Trophoblast cell (in vitro differentiated cells and primary cell): ENCODE measurements at regions not wholly inside any gene's neighbourhood (a gene's known extent, or its start where the extent isn't known, plus 50 kb on each side); places are given as distances from the start of the nearest gene placed in this dataset.

Source experiments
- DNase-seq, 2 donors: peaks; one replicate each; pipeline ENCODE4 v3.0.0-alpha.2; 2016
- H2AFZ ChIP-seq: 2 replicates; pipeline ENCODE4 v1.6.1; 2013; ENCODE audit warnings: low read length, moderate library complexity, mild to moderate bottlenecking; ENCODE audit not compliant: insufficient read depth, poor library complexity
- H2AK5ac ChIP-seq: 2 replicates; pipeline ENCODE4 v1.6.1; 2013; ENCODE audit warnings: mild to moderate bottlenecking, low read length
- H2BK120ac ChIP-seq: 2 replicates; pipeline ENCODE4 v1.6.1; 2013; ENCODE audit warnings: low read length, mild to moderate bottlenecking, moderate library complexity; ENCODE audit not compliant: insufficient read depth, poor library complexity
- H2BK12ac ChIP-seq: 2 replicates; pipeline ENCODE4 v1.6.1; 2013; ENCODE audit warnings: mild to moderate bottlenecking, low read length, moderate library complexity
- H2BK5ac ChIP-seq: 2 replicates; pipeline ENCODE4 v1.6.1; 2013; ENCODE audit warnings: low read length, low read depth, moderate library complexity, mild to moderate bottlenecking; ENCODE audit not compliant: poor library complexity
- H3K14ac ChIP-seq: 2 replicates; pipeline ENCODE4 v1.6.1; 2013; ENCODE audit warnings: mild to moderate bottlenecking, low read length
- H3K18ac ChIP-seq: 2 replicates; pipeline ENCODE4 v1.6.1; 2013; ENCODE audit warnings: mild to moderate bottlenecking, low read length
- H3K23ac ChIP-seq: 2 replicates; pipeline ENCODE4 v1.6.1; 2013; ENCODE audit warnings: low read length
- H3K27ac ChIP-seq: 2 replicates; pipeline ENCODE4 v1.5.1; 2013; ENCODE audit warnings: low read depth, mild to moderate bottlenecking, inconsistent platforms, low read length, moderate library complexity
- H3K27me3 ChIP-seq: 2 replicates; pipeline ENCODE4 v1.6.1; 2013; ENCODE audit warnings: inconsistent platforms, mild to moderate bottlenecking, low read length, moderate library complexity; ENCODE audit not compliant: insufficient read depth
- H3K36me3 ChIP-seq, 2 experiments: 1 replicate in 1 of 2; 2 replicates in 1 of 2; pipeline ENCODE4 v1.6.1; 2013; ENCODE audit warnings: low read length in 2 of 2, mild to moderate bottlenecking in 2 of 2, moderate library complexity in 1 of 2; ENCODE audit not compliant: insufficient read depth in 2 of 2, control insufficient read depth in 1 of 2
- H3K4ac ChIP-seq: 2 replicates; pipeline ENCODE4 v1.6.1; 2013; ENCODE audit warnings: low read depth, mild to moderate bottlenecking, low read length, moderate library complexity
- H3K4me1 ChIP-seq, 2 experiments: 1 replicate in 1 of 2; 2 replicates in 1 of 2; pipeline ENCODE4 v1.6.1; 2013; ENCODE audit warnings: low read length in 2 of 2, mild to moderate bottlenecking in 2 of 2, moderate library complexity in 1 of 2; ENCODE audit not compliant: insufficient read depth in 2 of 2, control insufficient read depth in 1 of 2
- H3K4me2 ChIP-seq: 2 replicates; pipeline ENCODE4 v1.6.1; 2013; ENCODE audit warnings: inconsistent platforms, mild to moderate bottlenecking, low read length, moderate library complexity
- H3K4me3 ChIP-seq: 2 replicates; pipeline ENCODE4 v1.5.1; 2013; ENCODE audit warnings: mild to moderate bottlenecking, low read depth, low read length, inconsistent platforms
- H3K79me1 ChIP-seq: one replicate; pipeline ENCODE4 v1.6.1; 2013; ENCODE audit warnings: low read length
- H3K79me2 ChIP-seq: 2 replicates; pipeline ENCODE4 v1.6.1; 2013; ENCODE audit warnings: low read length, mild to moderate bottlenecking; ENCODE audit not compliant: control insufficient read depth, insufficient read depth, poor library complexity
- H3K9ac ChIP-seq: 2 replicates; pipeline ENCODE4 v1.6.1; 2013; ENCODE audit warnings: mild to moderate bottlenecking, low read length
- H3K9me3 ChIP-seq: 2 replicates; pipeline ENCODE4 v1.6.1; 2013; ENCODE audit warnings: low read depth, mild to moderate bottlenecking, control low read depth, inconsistent platforms, low read length; ENCODE audit not compliant: insufficient read depth
- H4K12ac ChIP-seq: 2 replicates; pipeline ENCODE4 v1.6.1; 2013; ENCODE audit warnings: low read depth, mild to moderate bottlenecking, low read length, moderate library complexity
- H4K8ac ChIP-seq: 2 replicates; pipeline ENCODE4 v1.6.1; 2013; ENCODE audit warnings: low read depth, mild to moderate bottlenecking, low read length, moderate library complexity
- H4K91ac ChIP-seq: one replicate; pipeline ENCODE4 v1.6.1; 2013; ENCODE audit warnings: low read depth, mild to moderate bottlenecking, low read length, moderate library complexity
- WGBS: extraction: QIAGEN DNeasy Blood & Tissue Kit; methylation state at CpG from one replicate; pipeline ENCODE4 v1.1.7; 2013; ENCODE audit warnings: missing lambda C conversion rate; ENCODE audit not compliant: insufficient read length, insufficient coverage; ENCODE audit errors: extremely low coverage; 5-methylcytosine and 5-hydroxymethylcytosine counted together

GRCh38 chrX:110428144-110428543 lies 69.5 kb downstream of the RTL9 start:
- Histone ChIP-seq H3K36me3 (no peaks in the 10 kb centered on the region), H3K9me3 (no peaks in the 10 kb centered on the region), H3K23ac (no peak overlapping the region), H3K4me2 (no peak overlapping the region), H3K79me2 (no peaks in the 10 kb centered on the region), H2AK5ac (no peak overlapping the region), H4K12ac (no peak overlapping the region), H3K18ac (no peak overlapping the region), H2BK120ac (no peak overlapping the region), H2BK5ac (no peak overlapping the region), H3K4ac (no peak overlapping the region), H2BK12ac (no peak overlapping the region), H3K4me3 (no peak overlapping the region), H3K79me1 (no peaks in the 10 kb centered on the region), H3K9ac (no peak overlapping the region), H3K27ac (no peak overlapping the region), H3K27me3 (no peaks in the 10 kb centered on the region), H4K8ac (no peak overlapping the region), H2AFZ (no peak overlapping the region), H4K91ac (no peak overlapping the region), H3K14ac (no peak overlapping the region), H3K4me1 (no peaks in the 10 kb centered on the region)
- WGBS = no CpG with 5 or more reads among the region's 3 CpGs
- no peak for DNase-seq

DNA sequence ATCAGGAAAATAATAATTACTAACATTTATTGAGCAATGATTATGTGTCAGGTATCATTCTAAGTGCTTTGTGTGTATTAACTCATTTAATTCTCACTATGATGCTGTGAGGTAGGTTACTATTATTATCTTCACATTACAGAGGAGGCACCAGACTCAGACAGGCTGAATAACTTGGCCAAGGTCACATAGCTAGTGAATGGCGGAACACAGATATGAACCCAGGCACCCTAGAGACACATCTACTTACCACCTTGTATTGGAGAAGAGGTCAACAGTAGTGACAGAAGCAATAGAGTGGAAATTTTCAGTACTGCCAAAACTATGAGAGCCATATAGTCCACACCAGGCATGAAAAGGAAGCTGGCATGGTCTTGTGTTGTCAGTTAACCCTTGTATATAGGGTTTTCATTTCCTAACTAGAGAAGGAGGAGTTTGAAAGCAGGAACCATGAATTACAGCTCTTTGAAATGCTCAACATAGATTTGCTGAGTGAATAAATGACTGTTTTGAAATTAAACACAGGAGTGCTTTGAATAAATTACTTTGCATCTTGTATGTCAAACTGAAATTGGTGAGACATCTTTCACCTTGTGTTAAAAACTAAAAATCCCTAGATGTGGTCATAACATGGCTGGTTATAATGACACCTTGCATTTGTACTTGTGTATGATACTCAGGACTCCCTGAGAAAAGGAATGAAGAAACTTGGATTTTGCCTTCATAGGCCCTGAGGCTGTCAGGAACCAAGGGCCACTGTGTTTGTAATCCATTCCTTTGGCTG lies 71.8 kb downstream of the RTL9 start:
- Histone ChIP-seq H3K14ac (no peak overlapping the region), H3K23ac (no peak overlapping the region), H3K4me2 (no peak overlapping the region), H3K18ac (no peak overlapping the region), H2BK120ac (no peak overlapping the region), H3K4me3 (no peak overlapping the region), H4K8ac (no peak overlapping the region), H3K9ac (no peak overlapping the region), H3K4me1 (no peaks in the 10 kb centered on the region), H3K27ac (no peak overlapping the region), H2AK5ac (no peak overlapping the region), H3K27me3 (no peaks in the 10 kb centered on the region), H3K36me3 (no peaks in the 10 kb centered on the region), H2BK5ac (no peak overlapping the region), H3K79me2 (no peaks in the 10 kb centered on the region), H3K79me1 (no peaks in the 10 kb centered on the region), H3K4ac (no peak overlapping the region), H4K91ac (no peak overlapping the region), H2AFZ (no peak overlapping the region), H2BK12ac (no peak overlapping the region), H4K12ac (no peak overlapping the region), H3K9me3 (no peaks in the 10 kb centered on the region)
- no peak for DNase-seq
- no CpG with 5 or more reads among the region's 1 CpG for WGBS

- no peak overlapping the region for H3K14ac ChIP-seq
Measured at GRCh38 chrX:110432091-110432905, 73.7 kb downstream of the RTL9 start.

DNA sequence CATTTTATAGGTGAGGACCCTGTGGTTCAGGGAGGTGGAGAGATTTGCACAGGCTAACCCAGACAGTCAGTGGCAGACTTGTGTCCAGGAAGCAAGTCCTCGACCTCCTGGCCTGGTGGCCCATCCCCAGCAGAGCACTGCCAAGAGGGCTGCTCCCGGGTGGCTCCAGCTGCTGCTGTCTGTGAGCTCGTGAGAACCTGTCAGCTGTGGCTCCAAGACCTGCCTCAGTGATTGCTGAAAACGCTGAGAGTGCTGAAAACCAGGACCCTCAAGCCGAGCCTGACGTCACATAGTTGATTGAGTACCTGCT lies 74.2 kb downstream of the RTL9 start:
- no peak for DNase-seq
- Histone ChIP-seq H2AFZ (no peak overlapping the region), H3K9me3 (no peaks in the 10 kb centered on the region)

More at GRCh38 chrX:110432091-110432905, 73.7 kb downstream of the RTL9 start:
- no peak overlapping the region for H3K4me3 ChIP-seq
- no peaks in the 10 kb centered on the region for H3K79me2 ChIP-seq
- H3K27ac ChIP-seq = no peak overlapping the region
- no peaks in the 10 kb centered on the region for H3K79me1 ChIP-seq
- H2AK5ac ChIP-seq = no peak overlapping the region
- H2BK5ac ChIP-seq = no peak overlapping the region
- no CpG with 5 or more reads among the region's 12 CpGs for WGBS
- H3K36me3 ChIP-seq = no peaks in the 10 kb centered on the region
- no peak overlapping the region for H2AFZ ChIP-seq
- no peaks in the 10 kb centered on the region for H3K9me3 ChIP-seq
- no peak overlapping the region for H2BK12ac ChIP-seq
- peaks cover 0 to 3% of the 10 kb centered on the region in 2 experiments for H3K4me1 ChIP-seq
- H4K91ac ChIP-seq = no peak overlapping the region
- H3K4me2 ChIP-seq = no peak overlapping the region
- H4K12ac ChIP-seq = no peak overlapping the region
- no peaks in the 10 kb centered on the region for H3K27me3 ChIP-seq
- H3K4ac ChIP-seq = no peak overlapping the region
- H3K23ac ChIP-seq = no peak overlapping the region
- DNase-seq = no peak
- H3K18ac ChIP-seq = no peak overlapping the region
- no peak overlapping the region for H4K8ac ChIP-seq
- H2BK120ac ChIP-seq = no peak overlapping the region
- no peak overlapping the region for H3K9ac ChIP-seq

More for the DNA sequence above, 74.2 kb downstream of the RTL9 start:
- no peak overlapping the region for H3K4me3 ChIP-seq
- no peak overlapping the region for H2BK120ac ChIP-seq
- no CpG with 5 or more reads among the region's 6 CpGs for WGBS
- no peak overlapping the region for H2AK5ac ChIP-seq
- H4K91ac ChIP-seq = no peak overlapping the region
- no peaks in the 10 kb centered on the region for H3K79me1 ChIP-seq
- H3K27ac ChIP-seq = no peak overlapping the region
- no peak overlapping the region for H2BK12ac ChIP-seq
- no peaks in the 10 kb centered on the region for H3K27me3 ChIP-seq
- H3K4me1 ChIP-seq = peaks cover 0 to 3% of the 10 kb centered on the region in 2 experiments
- H3K4ac ChIP-seq = no peak overlapping the region
- H3K36me3 ChIP-seq = no peaks in the 10 kb centered on the region
- H4K8ac ChIP-seq = no peak overlapping the region
- H3K4me2 ChIP-seq = no peak overlapping the region
- H4K12ac ChIP-seq = no peak overlapping the region
- no peak overlapping the region for H3K14ac ChIP-seq
- no peak overlapping the region for H3K9ac ChIP-seq
- H3K18ac ChIP-seq = no peak overlapping the region
- no peak overlapping the region for H2BK5ac ChIP-seq
- no peak overlapping the region for H3K23ac ChIP-seq
- no peaks in the 10 kb centered on the region for H3K79me2 ChIP-seq
